ENCODE measurements at regions not wholly inside any gene's neighbourhood (a gene's known extent, or its start where the extent isn't known, plus 50 kb on each side); places are given as distances from the start of the nearest gene placed in this dataset.

- TF ChIP-seq ZNF274 (IDR thresholded peaks at IDR 0.05; ENCODE audit: low read depth, low read length) = no peak
Measured at GRCh38 chr16:7021653-7022275, 310.9 kb upstream of the RBFOX1 start (continued).

- DNase-seq (ENCODE audit: low read depth, low spot score) (no peak), ATAC-seq (no peak)
- no peak overlapping the region for H3K27ac ChIP-seq (ENCODE audit: low read depth, low read length)
- no peaks in the 10 kb centered on the region for H3K79me2 ChIP-seq (ENCODE audit: insufficient read depth, low read length)
- ChIA-PET POLR2A (no interaction called here), CTCF (no interaction called here), RAD21 (ENCODE audit: low non-redundant PET in 1 of 2, low total read pairs in 2 of 2, uncharacterized antibody in 2 of 2, unreplicated experiment in 2 of 2) (no interaction called here)
- H3K9me2 ChIP-seq (ENCODE audit: insufficient read depth) = no peaks in the 10 kb centered on the region
- BruUV-seq (replicated peaks) = no TSS peak
- no peak overlapping the region for H2AFZ ChIP-seq (ENCODE audit: low read depth, low read length, poor library complexity, severe bottlenecking)
- TF ChIP-seq ATF3 (IDR thresholded peaks at IDR 0.05) (no peak), SRF (IDR thresholded peaks at IDR 0.05; ENCODE audit: low read depth) (no peak)
- no peaks in the 10 kb centered on the region for H4K20me1 ChIP-seq (ENCODE audit: insufficient read depth)
- intact Hi-C loops (cut with micrococcal nuclease) = no loop called here
- no peaks in the 10 kb centered on the region for H3K9me3 ChIP-seq (ENCODE audit: control insufficient read depth in 1 of 2, insufficient read depth in 1 of 2, low read depth in 1 of 2, low read length in 2 of 2)
- H3K4me1 ChIP-seq (ENCODE audit: control insufficient read depth in 1 of 2, insufficient read depth in 2 of 2, low read length in 2 of 2) = no peaks in the 10 kb centered on the region
- H3K4me3 ChIP-seq (replicated peaks in 1 of 2; ENCODE audit: low read depth in 1 of 2, low read length in 2 of 2) = no peak overlapping the region
- no peak overlapping the region for H3K9ac ChIP-seq (ENCODE audit: low read length)
- no peaks in the 10 kb centered on the region for H3K27me3 ChIP-seq (ENCODE audit: insufficient read depth, low read length)
- no peaks in the 10 kb centered on the region for H3K36me3 ChIP-seq (ENCODE audit: control insufficient read depth in 1 of 2, insufficient read depth in 2 of 2, low read length in 2 of 2)
- no peak overlapping the region for H3K4me2 ChIP-seq (ENCODE audit: low read length)
Measured at GRCh38 chr16:7017006-7017662, 315.5 kb upstream of the RBFOX1 start.

- Histone ChIP-seq H3K27ac (ENCODE audit: low read depth, low read length) (no peak overlapping the region), H3K9me3 (ENCODE audit: control insufficient read depth in 1 of 2, insufficient read depth in 1 of 2, low read depth in 1 of 2, low read length in 2 of 2) (no peaks in the 10 kb centered on the region), H3K36me3 (ENCODE audit: control insufficient read depth in 1 of 2, insufficient read depth in 2 of 2, low read length in 2 of 2) (no peaks in the 10 kb centered on the region), H3K9ac (ENCODE audit: low read length) (no peak overlapping the region), H3K4me1 (ENCODE audit: control insufficient read depth in 1 of 2, insufficient read depth in 2 of 2, low read length in 2 of 2) (no peaks in the 10 kb centered on the region), H3K4me3 (replicated peaks in 1 of 2; ENCODE audit: low read depth in 1 of 2, low read length in 2 of 2) (no peak overlapping the region), H3K9me2 (ENCODE audit: insufficient read depth) (no peaks in the 10 kb centered on the region), H4K20me1 (ENCODE audit: insufficient read depth) (no peaks in the 10 kb centered on the region), H2AFZ (ENCODE audit: low read depth, low read length, poor library complexity, severe bottlenecking) (no peak overlapping the region), H3K79me2 (ENCODE audit: insufficient read depth, low read length) (no peaks in the 10 kb centered on the region), H3K4me2 (ENCODE audit: low read length) (no peak overlapping the region), H3K27me3 (ENCODE audit: insufficient read depth, low read length) (no peaks in the 10 kb centered on the region)
- CTCF ChIA-PET = no interaction called here
- ATAC-seq (no peak), DNase-seq (ENCODE audit: low read depth, low spot score) (no peak)
- RAD21 ChIA-PET (ENCODE audit: low non-redundant PET in 1 of 2, low total read pairs in 2 of 2, uncharacterized antibody in 2 of 2, unreplicated experiment in 2 of 2) = no interaction called here
- intact Hi-C loops (cut with micrococcal nuclease) = no loop called here
- POLR2A ChIA-PET = no interaction called here
- BruUV-seq (replicated peaks) = no TSS peak
- TF ChIP-seq SP1 (IDR thresholded peaks at IDR 0.05; ENCODE audit: low read depth) (no peak), ZBTB33 (IDR thresholded peaks at IDR 0.05; ENCODE audit: extremely low read depth, insufficient replicate concordance, low read length) (no peak), ATF3 (IDR thresholded peaks at IDR 0.05) (no peak), CEBPB (IDR thresholded peaks at IDR 0.05; ENCODE audit: low read depth) (no peak), POLR2A (IDR thresholded peaks at IDR 0.05; ENCODE audit: borderline replicate concordance, extremely low read depth, insufficient read depth, insufficient read length) (no peak), CTCF (IDR thresholded peaks at IDR 0.05 in 2 of 3, conservative IDR thresholded peaks at IDR 0.05 in 1 of 3; ENCODE audit: borderline replicate concordance in 1 of 3, insufficient read depth in 1 of 3, low read depth in 2 of 3, low read length in 2 of 3) (no peak), ELF1 (IDR thresholded peaks at IDR 0.05; ENCODE audit: borderline replicate concordance, low read depth) (no peak)
Measured at GRCh38 chr16:7014756-7015155, 317.9 kb upstream of the RBFOX1 start.
